ENCODE measurements at regions not wholly inside any gene's neighbourhood (a gene's known extent, or its start where the extent isn't known, plus 50 kb on each side); places are given as distances from the start of the nearest gene placed in this dataset.

DNA sequence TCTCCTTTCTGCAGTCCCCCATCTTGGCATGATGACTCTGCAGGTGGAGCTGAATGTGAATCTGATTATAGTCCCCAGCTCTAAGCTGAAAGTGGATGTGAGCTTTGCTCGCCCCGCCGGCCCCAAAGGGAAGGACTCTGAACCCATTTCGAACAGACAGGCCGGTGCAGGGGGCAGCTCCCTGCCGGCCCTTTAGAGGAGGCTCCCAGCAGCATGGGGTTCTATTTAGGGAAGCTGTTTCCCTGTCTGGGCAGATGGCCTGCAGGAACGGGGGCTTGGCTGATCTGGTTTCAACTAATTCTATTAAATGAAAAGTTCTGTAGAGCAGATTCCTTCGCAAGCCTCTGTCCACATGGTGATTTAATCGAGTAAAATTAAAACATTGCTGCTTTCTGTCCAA lies 104.8 kb upstream of the MSX1 start:
- Histone ChIP-seq H3K4me3 (no peak overlapping the region), H3K27ac (no peak overlapping the region), H3K9me3 (no peaks in the 10 kb centered on the region), H3K36me3 (no peaks in the 10 kb centered on the region), H3K4me1 (peaks cover 27% of the 10 kb centered on the region), H3K27me3 (no peaks in the 10 kb centered on the region)
- intact Hi-C loops (cut with DNase I), result no loop called here
- peak in 1 of 2 donors; percentile 16 for TF ChIP-seq POLR2AphosphoS5 (IDR thresholded peaks at IDR 0.05; ENCODE audit: insufficient read depth in 1 of 2, low read depth in 1 of 2)
- TF ChIP-seq, protein P1, sequence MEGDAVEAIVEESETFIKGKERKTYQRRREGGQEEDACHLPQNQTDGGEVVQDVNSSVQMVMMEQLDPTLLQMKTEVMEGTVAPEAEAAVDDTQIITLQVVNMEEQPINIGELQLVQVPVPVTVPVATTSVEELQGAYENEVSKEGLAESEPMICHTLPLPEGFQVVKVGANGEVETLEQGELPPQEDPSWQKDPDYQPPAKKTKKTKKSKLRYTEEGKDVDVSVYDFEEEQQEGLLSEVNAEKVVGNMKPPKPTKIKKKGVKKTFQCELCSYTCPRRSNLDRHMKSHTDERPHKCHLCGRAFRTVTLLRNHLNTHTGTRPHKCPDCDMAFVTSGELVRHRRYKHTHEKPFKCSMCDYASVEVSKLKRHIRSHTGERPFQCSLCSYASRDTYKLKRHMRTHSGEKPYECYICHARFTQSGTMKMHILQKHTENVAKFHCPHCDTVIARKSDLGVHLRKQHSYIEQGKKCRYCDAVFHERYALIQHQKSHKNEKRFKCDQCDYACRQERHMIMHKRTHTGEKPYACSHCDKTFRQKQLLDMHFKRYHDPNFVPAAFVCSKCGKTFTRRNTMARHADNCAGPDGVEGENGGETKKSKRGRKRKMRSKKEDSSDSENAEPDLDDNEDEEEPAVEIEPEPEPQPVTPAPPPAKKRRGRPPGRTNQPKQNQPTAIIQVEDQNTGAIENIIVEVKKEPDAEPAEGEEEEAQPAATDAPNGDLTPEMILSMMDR (IDR thresholded peaks at IDR 0.05), result no peak
- no peak for TF ChIP-seq POLR2A (IDR thresholded peaks at IDR 0.05)
- DNase-seq (ENCODE audit: extremely low spot score in 2 of 2), result no peak

DNA sequence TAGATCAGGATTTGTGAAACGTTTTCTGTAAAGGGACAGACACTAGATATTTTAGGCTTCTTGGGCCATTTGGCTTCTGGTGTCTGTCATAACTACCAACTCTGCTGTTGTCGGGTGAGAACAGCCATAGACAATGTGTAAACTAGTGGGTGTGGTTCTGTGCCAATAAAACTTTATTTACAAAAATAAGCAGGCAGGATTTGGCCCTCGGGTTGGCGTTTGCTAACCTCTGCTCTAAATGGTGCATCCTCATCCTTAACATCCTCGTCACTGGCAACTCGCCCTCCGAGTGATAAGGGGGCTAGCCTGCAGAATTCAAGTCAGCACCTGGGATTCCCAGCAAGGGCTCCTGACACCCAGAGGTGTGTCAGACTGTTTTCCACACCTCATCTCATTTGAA lies 105.8 kb upstream of the MSX1 start:
- Histone ChIP-seq H3K27me3 (no peaks in the 10 kb centered on the region), H3K9me3 (no peaks in the 10 kb centered on the region), H3K36me3 (no peaks in the 10 kb centered on the region), H3K4me3 (no peak overlapping the region), H3K27ac (no peak overlapping the region), H3K4me1 (peaks cover 27% of the 10 kb centered on the region)
- intact Hi-C loops (cut with DNase I), result no loop called here
- TF ChIP-seq, protein P1 (IDR thresholded peaks at IDR 0.05), result no peak
- TF ChIP-seq POLR2AphosphoS5 (IDR thresholded peaks at IDR 0.05; ENCODE audit: insufficient read depth in 1 of 2, low read depth in 1 of 2), result no peak
- TF ChIP-seq POLR2A (IDR thresholded peaks at IDR 0.05), result no peak
- DNase-seq (ENCODE audit: extremely low spot score in 2 of 2), result no peak

DNA sequence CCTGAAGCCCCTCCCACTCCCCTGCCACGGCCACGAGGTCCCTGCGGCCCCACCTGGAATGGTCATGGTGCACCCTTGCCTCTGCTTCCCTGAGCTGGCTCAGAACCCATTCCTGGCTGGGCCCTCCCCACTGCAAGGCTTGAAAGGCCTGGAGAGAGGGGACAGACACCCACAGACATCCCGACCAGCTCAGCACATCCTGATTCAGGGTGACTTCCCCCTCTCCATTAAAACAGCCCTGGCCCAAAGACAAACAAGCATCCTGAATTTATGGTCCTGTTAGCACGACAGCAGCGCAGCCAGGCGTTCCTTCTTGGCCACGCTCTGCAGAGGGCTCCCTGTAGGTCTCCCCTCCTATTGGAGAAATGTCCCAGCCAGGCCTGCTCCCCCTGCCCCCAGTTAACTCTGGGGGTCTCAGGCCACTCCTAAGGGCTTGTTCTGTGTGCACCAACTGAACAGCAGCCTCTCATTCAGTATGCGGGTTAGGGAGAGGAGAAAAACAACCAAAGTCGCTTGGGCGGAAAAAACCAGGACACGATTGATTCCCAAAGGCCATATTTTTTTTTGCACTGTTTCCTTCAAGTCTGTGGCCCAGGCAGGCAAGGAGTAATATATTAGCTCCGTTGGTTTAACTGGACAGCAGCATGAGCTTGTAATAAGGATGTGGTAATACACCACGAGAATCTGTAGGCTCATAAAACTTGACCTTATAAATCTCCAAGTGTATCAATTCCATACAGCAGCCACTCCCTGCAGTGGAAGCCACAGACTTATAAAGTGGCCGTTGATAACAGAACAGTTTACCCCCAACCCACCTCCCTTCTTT lies 106.7 kb upstream of the MSX1 start:
- intact Hi-C loops (cut with DNase I), result no loop called here
- H3K27ac ChIP-seq, result peak overlapping the region; percentile 63
- H3K4me3 ChIP-seq, result no peak overlapping the region
- DNase-seq (ENCODE audit: extremely low spot score in 2 of 2), result no peak
- H3K4me1 ChIP-seq, result peaks cover 27% of the 10 kb centered on the region
- H3K36me3 ChIP-seq, result no peaks in the 10 kb centered on the region
- H3K27me3 ChIP-seq, result no peaks in the 10 kb centered on the region
- TF ChIP-seq POLR2AphosphoS5 (IDR thresholded peaks at IDR 0.05; ENCODE audit: insufficient read depth in 1 of 2, low read depth in 1 of 2), result peak in 1 of 2 donors; percentile 35
- TF ChIP-seq POLR2A (IDR thresholded peaks at IDR 0.05), result no peak
- no peaks in the 10 kb centered on the region for H3K9me3 ChIP-seq

DNA sequence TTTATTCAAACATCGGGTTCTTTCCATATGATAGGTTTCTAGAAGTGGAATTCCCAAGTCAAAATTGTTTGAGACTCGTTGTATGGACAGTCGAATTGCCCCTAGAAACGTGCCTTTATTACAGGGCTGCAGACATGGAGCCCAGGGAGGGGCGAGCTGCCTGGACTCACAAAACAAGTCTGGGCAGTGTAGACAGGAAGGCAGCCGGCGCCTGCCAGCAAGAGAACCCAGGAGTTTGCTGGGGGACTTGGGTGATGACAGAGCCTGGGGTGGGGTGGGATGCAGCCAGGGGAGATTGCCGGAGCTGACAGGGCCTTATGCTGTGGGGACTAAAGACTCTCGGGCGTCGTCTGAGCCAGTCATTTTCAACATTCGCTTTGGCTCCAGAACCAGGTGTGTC lies 107.4 kb upstream of the MSX1 start:
- no peaks in the 10 kb centered on the region for H3K27me3 ChIP-seq
- H3K36me3 ChIP-seq, result no peaks in the 10 kb centered on the region
- peak overlapping the region; percentile 63 for H3K27ac ChIP-seq
- H3K4me3 ChIP-seq, result no peak overlapping the region
- TF ChIP-seq, protein P1 (IDR thresholded peaks at IDR 0.05), result no peak
- no peak for TF ChIP-seq POLR2AphosphoS5 (IDR thresholded peaks at IDR 0.05; ENCODE audit: insufficient read depth in 1 of 2, low read depth in 1 of 2)
- TF ChIP-seq POLR2A (IDR thresholded peaks at IDR 0.05), result no peak
- H3K9me3 ChIP-seq, result no peaks in the 10 kb centered on the region
- peaks cover 27% of the 10 kb centered on the region for H3K4me1 ChIP-seq
- intact Hi-C loops (cut with DNase I), result no loop called here
- no peak for DNase-seq (ENCODE audit: extremely low spot score in 2 of 2)

DNA sequence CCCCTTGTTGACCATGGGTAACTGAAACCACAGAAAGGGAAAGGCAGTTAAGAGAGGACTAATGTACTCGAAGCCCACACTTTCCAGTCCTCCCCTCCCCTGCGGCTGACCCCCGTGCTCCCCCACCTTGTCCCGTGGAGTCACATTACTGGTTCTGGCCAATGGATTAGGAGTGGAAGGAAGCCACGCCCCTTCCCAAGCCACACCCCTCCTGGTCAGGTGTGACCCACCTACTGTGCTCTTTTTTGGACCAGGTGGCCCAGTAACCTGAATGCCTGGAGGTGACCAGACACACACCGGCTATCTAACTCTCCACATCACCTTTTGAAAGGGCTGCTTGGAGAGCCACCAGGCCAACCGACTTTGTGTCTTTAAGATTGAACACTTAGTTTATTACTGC lies 109.3 kb upstream of the MSX1 start:
- Histone ChIP-seq H3K4me3 (no peak overlapping the region), H3K9me3 (peaks cover 4% of the 10 kb centered on the region), H3K27me3 (no peaks in the 10 kb centered on the region), H3K4me1 (peaks cover 25% of the 10 kb centered on the region), H3K36me3 (no peaks in the 10 kb centered on the region), H3K27ac (no peak overlapping the region)
- intact Hi-C loops (cut with DNase I), result no loop called here
- no peak for TF ChIP-seq POLR2A (IDR thresholded peaks at IDR 0.05)
- no peak for TF ChIP-seq POLR2AphosphoS5 (IDR thresholded peaks at IDR 0.05; ENCODE audit: insufficient read depth in 1 of 2, low read depth in 1 of 2)
- TF ChIP-seq, protein P1 (IDR thresholded peaks at IDR 0.05), result no peak
- no peak for DNase-seq (ENCODE audit: extremely low spot score in 2 of 2)

Data from vagina (tissue), 2 donors.